Stimulated activated CD4-positive, alpha-beta T cell treated with anti-CD3 and anti-CD28 coated beads, Interleukin-4, amount 100 ng/mL, for 1 hour (primary cell): ENCODE measurements at regions not wholly inside any gene's neighbourhood (a gene's known extent, or its start where the extent isn't known, plus 50 kb on each side); places are given as distances from the start of the nearest gene placed in this dataset.

Experiments used
- DNase-seq: peaks from one replicate; pipeline ENCODE4 v3.0.0-alpha.2; 2020

GRCh38 chr9:135240871-135241311 lies 153.4 kb downstream of the OLFM1 start:
- DNase-seq = no peak

DNA sequence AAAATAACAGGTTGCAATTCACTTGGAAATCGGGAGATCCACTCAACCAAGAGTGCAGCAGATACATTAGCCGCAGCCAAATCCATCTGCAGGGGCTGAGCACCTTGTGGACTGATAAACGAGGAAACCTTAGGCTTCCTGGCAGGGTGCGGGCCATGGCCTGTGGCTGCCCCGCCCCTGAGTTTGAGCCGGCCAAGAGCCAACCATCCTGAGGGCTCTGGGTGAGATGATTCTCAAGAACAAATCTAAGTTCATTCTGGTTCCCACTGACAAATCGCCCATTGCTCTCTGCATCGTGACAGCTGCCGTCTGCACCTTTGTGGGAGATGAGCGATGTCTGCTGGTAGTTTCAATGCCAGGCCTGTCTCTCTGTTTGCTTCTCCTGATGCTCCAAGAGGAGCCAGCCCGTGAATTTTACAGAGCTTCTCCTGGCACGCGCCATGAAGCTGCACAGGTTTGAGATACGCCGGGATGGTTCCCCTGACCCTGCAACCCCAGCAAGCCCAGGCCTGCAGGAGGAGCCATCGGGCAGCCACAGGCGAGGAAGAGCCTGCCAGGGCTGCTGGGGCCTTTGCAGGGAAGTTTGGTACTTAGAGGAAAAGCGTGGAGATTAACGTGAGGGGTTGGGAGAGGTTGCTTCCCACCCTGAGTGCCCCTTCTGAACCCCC lies 154.0 kb downstream of the OLFM1 start:
- DNase-seq = no peak

DNA sequence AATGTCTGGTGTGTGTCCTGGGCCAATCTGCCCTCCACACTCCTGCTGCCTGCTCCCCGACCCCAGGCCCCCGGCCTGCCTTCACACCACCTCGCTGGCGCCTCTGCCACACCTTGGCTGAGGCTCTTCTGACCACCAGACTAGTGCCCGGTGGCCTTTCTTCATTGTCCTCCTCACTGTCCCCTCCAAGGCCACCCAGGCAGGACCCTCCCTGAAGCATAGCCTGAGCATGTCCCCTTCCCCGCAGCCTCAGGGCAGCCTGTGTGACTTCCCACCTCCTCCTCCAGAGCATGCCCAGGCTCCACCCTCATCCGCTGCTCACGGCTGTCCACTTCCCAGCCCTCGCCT lies 154.6 kb downstream of the OLFM1 start:
- no peak for DNase-seq

DNA sequence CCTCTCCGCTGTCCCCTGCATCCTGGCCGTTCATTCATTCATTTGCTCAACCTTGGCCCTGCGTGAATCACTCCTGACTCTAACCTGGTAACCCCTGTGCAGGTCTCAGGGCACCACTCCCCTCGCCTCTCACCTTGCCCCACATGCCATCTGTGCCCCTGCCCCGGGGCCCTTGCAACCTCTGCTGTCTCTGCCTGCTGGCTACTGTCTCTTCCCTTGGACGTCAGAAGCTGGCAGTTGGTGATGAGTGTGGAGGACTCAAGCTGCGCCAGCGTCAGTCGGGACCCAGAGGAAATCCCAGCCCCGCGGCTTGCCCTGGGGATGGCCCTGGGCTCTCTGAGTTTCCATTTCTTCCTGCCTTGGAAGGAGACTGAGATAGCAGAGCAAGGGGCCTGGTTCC lies 154.9 kb downstream of the OLFM1 start:
- no peak for DNase-seq

GRCh38 chr9:135243201-135244190 lies 156.0 kb downstream of the OLFM1 start:
- no peak for DNase-seq

DNA sequence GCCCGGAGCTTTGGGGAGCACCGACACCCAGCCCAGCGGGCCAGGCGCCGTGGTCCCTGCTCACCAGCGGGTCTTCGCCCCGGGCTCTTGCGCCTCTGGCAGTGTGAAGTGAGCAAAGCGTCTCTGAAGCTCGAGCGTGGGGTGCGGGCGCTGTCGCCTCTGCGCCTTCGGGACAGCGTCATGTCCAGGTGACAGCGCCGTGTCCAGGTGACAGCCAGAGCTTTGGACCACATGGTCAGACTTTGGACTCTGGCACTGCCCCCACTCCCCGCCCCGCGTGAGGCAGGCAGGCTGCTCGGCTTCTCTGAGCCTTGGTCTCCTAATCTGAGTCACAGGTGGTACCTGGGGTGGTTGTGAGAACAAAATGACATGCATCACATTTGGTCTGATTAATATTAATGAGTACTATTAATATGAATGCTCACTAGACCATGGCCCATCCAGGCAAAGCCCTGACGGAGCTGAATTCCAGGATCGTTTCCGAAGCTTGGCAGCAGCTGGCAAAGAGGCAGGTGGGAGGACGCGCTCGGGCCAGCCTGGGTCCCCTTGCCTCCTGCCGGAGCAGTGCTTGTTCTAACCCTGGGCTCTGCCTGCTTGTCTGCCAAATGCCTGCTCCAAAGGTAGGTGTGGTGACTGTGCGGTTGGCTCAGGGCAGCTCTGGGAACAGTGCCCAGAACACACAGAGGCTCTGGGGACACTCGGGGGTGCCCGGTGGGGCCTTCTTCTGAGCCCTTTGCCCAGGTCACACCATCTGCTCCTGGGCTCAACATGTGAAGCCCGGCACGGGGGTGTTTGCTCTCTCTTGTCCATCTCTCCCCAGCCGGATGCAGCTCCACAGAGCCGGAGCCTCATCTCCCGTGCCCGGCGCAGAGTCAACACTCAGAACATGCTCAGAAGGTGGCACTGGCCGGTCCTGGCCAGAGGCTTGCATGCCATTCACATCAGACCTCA lies 157.1 kb downstream of the OLFM1 start:
- no peak for DNase-seq

- no peak for DNase-seq
Measured at GRCh38 chr9:135245482-135246247, 158.2 kb downstream of the OLFM1 start.

DNA sequence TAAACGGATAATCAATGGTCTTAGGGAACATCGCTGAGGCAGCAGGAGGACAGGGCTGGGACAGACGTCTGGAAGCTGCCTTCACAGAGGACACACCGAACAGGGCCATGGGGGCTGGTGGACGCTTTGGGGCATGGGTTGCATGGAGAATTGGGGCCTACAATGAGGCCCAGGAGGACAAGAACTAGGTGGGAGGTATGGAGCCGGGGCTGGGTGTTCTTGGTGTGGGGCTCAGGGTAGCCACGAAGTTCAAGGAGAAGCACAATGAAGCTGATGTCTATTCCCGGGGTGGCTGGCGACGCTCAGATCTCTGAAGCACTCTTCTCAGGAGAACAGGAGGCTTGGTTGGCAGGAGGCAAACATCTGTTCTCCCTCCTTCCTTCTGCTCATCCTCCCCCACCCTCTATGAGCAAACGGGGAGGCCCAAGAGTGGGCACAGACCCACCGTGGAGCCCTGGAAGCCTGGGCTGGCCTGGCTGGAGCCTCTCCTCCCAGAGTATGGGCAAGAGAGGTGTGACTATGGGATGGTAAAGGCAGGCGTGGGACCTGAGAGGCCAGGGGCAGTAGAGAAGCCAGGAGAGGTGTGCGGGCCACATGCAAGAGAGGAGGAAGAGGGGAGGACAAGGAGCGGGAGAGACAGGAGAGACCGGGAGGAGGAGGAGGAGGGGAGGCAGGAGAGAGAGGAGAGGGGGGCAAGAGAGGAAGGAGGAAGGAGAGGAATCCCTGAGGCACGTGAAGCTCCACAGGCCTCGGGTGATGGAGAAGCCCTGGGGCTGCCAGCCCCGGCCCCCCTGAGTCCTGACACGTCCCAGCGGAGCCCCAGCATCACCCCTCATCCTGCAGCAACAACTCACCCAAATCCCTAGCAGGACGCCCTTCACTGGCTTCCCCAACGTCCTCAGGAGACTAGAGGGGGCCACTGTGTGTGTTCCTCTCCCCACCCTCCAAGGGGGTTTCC lies 159.1 kb downstream of the OLFM1 start:
- DNase-seq = no peak

DNA sequence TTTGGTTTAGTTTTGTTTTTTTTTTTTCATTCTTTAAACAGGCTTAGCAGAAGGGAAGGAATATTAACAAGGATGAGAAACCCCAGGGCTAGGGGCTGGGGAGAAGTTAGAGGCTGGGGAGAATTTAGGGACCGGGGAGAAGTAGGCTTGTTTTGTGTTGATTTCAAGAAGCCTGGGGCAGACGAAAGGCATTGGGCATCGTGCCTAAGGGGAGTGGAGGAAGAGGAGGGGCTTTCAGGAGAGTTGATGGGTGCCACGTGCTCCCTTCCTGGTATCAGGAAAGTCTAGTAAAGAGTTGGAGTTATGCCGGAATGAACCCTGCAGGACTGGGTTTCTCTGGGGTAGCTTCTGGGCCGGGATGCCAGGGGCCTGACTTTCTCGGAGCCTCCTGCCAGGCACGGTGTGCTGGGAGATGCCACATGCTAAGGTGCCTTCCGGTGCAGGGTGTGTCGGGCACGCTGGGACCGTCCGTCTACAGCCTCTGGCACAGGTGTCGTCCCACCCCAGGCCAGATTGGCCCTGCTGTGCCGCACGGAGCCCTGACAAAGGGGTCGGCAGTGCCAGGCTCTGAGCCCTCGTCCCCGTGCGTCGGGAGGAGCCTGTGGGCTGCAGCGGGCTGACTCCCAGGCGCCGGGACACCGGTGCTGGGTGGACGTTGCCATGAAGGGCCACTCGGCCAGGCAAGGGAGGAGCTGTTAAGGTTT lies 159.9 kb downstream of the OLFM1 start:
- no peak for DNase-seq

- no peak for DNase-seq
Measured at GRCh38 chr9:135248111-135248510, 160.6 kb downstream of the OLFM1 start.

- DNase-seq = no peak
Measured at GRCh38 chr9:135248721-135249120, 161.3 kb downstream of the OLFM1 start.

DNA sequence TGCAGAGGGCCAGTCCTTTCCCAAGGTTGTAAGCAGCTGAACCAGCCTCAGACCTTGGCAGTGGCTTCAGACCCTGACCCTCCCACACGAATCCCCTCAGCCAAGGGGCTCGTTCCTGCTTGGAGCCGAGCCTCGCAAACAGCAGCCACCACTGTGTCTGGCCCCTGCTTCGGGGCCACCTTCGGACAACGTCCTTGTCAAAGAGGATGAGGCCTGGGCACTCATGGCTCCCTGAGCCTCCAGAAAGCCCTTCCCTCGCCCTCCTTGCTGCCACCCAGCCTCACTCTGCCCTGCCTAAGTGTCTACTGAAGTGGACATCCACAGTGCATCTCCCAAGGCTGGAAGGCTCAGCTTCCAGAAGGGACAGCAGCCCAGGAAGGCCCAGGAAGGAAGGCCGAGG lies 161.7 kb downstream of the OLFM1 start:
- DNase-seq = no peak

DNA sequence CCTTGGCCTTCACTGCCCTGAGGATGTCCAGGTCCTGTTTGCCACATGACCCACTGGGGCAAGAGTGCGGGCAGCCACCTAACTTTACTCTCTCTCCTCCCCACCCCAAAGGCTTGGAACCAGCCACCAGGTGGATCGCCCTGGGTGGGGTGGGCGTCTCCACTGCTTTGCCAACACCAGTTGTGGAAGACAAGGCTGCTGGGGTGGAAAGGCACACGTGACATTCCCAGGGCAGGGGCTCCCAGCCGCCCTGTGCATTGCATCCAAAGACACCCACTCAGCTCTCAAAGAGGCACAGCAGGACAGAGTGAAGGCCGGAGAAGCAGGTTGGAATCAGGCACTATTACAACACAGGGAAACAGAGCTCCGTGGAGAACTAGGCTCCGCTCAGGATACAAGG lies 162.2 kb downstream of the OLFM1 start:
- no peak for DNase-seq

- no peak for DNase-seq
Measured at GRCh38 chr9:135251331-135251761, 163.9 kb downstream of the OLFM1 start.

- DNase-seq = no peak
Measured at GRCh38 chr9:135251996-135252760, 164.7 kb downstream of the OLFM1 start.

DNA sequence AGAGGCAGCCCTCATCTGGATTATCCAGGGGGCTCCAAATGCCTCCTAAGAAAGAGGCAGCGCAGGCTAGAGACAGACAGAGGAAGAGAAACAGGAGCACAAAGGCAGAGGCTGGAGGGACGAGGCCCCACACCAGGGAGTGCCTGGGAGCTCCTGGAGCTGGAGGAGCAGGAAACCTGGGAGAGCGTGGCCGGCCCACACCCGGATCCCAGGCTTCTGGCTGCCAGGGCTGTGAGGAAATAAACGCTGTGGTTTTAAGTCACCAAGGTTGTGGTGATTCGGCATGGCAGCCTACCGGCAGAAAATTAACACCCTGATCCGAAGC lies 165.5 kb downstream of the OLFM1 start:
- no peak for DNase-seq

- no peak for DNase-seq
Measured at GRCh38 chr9:135253305-135254004, 166.0 kb downstream of the OLFM1 start.

- DNase-seq = no peak
Measured at GRCh38 chr9:135254176-135255032, 166.9 kb downstream of the OLFM1 start.
